ENCODE measurements at regions not wholly inside any gene's neighbourhood (a gene's known extent, or its start where the extent isn't known, plus 50 kb on each side); places are given as distances from the start of the nearest gene placed in this dataset.

GRCh38 chr9:29209748-29210291 lies 1636.5 kb upstream of the C9orf72 start:
- Histone ChIP-seq H3K27me3 (ENCODE audit: insufficient read depth, low read length) (no peaks in the 10 kb centered on the region), H3K36me3 (ENCODE audit: control insufficient read depth in 1 of 2, insufficient read depth in 2 of 2, low read length in 2 of 2) (no peaks in the 10 kb centered on the region), H3K4me3 (replicated peaks in 1 of 2; ENCODE audit: low read depth in 1 of 2, low read length in 2 of 2) (no peak overlapping the region), H3K79me2 (ENCODE audit: insufficient read depth, low read length) (no peaks in the 10 kb centered on the region), H3K9me2 (ENCODE audit: insufficient read depth) (no peaks in the 10 kb centered on the region), H3K4me2 (ENCODE audit: low read length) (no peak overlapping the region), H4K20me1 (ENCODE audit: insufficient read depth) (no peaks in the 10 kb centered on the region), H3K9me3 (ENCODE audit: control insufficient read depth in 1 of 2, insufficient read depth in 1 of 2, low read depth in 1 of 2, low read length in 2 of 2) (no peaks in the 10 kb centered on the region; a peak in 1 of 4 replicates), H3K27ac (ENCODE audit: low read depth, low read length) (no peak overlapping the region), H3K4me1 (ENCODE audit: control insufficient read depth in 1 of 2, insufficient read depth in 2 of 2, low read length in 2 of 2) (no peaks in the 10 kb centered on the region), H2AFZ (ENCODE audit: low read depth, low read length, poor library complexity, severe bottlenecking) (no peak overlapping the region), H3K9ac (ENCODE audit: low read length) (no peak overlapping the region)
- ATAC-seq (no peak), DNase-seq (ENCODE audit: low read depth, low spot score) (no peak)
- TF ChIP-seq TCF7L2 (IDR thresholded peaks at IDR 0.05; ENCODE audit: borderline replicate concordance, extremely low read depth, insufficient read depth, insufficient read length) (no peak), JUND (IDR thresholded peaks at IDR 0.05) (no peak), SIN3A (IDR thresholded peaks at IDR 0.05; ENCODE audit: low read depth) (no peak), CEBPB (IDR thresholded peaks at IDR 0.05; ENCODE audit: low read depth) (no peak), EZH2 (IDR thresholded peaks at IDR 0.05) (no peak), ZBTB33 (IDR thresholded peaks at IDR 0.05; ENCODE audit: extremely low read depth, insufficient replicate concordance, low read length) (no peak), FOSL1 (IDR thresholded peaks at IDR 0.05; ENCODE audit: low read depth) (no peak), SP1 (IDR thresholded peaks at IDR 0.05; ENCODE audit: low read depth) (no peak), YY1 (IDR thresholded peaks at IDR 0.05; ENCODE audit: extremely low read depth, insufficient replicate concordance, low read depth, low read length) (no peak), EZH2phosphoT487 (IDR thresholded peaks at IDR 0.05; ENCODE audit: borderline replicate concordance) (no peak), ZNF274 (IDR thresholded peaks at IDR 0.05; ENCODE audit: low read depth, low read length) (no peak), EGR1 (IDR thresholded peaks at IDR 0.05; ENCODE audit: low read depth) (no peak), SRF (IDR thresholded peaks at IDR 0.05; ENCODE audit: low read depth) (no peak), RAD21 (IDR thresholded peaks at IDR 0.05; ENCODE audit: low read depth) (no peak), ELF1 (IDR thresholded peaks at IDR 0.05; ENCODE audit: borderline replicate concordance, low read depth) (no peak), ZFX (IDR thresholded peaks at IDR 0.05) (no peak)
- ChIA-PET POLR2A (no interaction called here), CTCF (no interaction called here), RAD21 (ENCODE audit: low non-redundant PET in 1 of 2, low total read pairs in 2 of 2, uncharacterized antibody in 2 of 2, unreplicated experiment in 2 of 2) (no interaction called here)
- BruUV-seq (replicated peaks), result no TSS peak
- intact Hi-C loops (cut with micrococcal nuclease), result no loop called here
